Activated T-cell treated with anti-CD3 and anti-CD28 coated beads, Interleukin-2, amount 50 U/mL, for 72 hours (primary cell): ENCODE measurements at regions not wholly inside any gene's neighbourhood (a gene's known extent, or its start where the extent isn't known, plus 50 kb on each side); places are given as distances from the start of the nearest gene placed in this dataset.

ENCODE experiments used
- ATAC-seq, 2 donors: fragments of 150-1000 bp; cut with Tn5 transposase; replicated peaks in 1 of 2; 2 replicates each; pipeline ENCODE4 v1.10.0; 2021; ENCODE audit warnings: moderate library complexity in 2 of 2, mild to moderate bottlenecking in 1 of 2
- DNase-seq, 2 donors: peaks; one replicate each; pipeline ENCODE4 v3.0.0; 2021 to 2022; ENCODE audit warnings: mixed read lengths in 1 of 2
- H3K27ac Mint-ChIP-seq: one replicate; pipeline ENCODE4 v1.8.0; 2022; ENCODE audit warnings: mild to moderate bottlenecking, moderate library complexity, mixed read lengths
- H3K27me3 Mint-ChIP-seq: one replicate; pipeline ENCODE4 v1.8.0; 2022; ENCODE audit warnings: low read depth, mixed read lengths
- H3K36me3 Mint-ChIP-seq, 2 donors: one replicate each; pipeline ENCODE4 v1.8.0; 2022; ENCODE audit warnings: mixed read lengths in 2 of 2, mild to moderate bottlenecking in 1 of 2; ENCODE audit not compliant: insufficient read depth in 2 of 2
- H3K4me1 Mint-ChIP-seq: one replicate; pipeline ENCODE4 v1.8.0; 2022; ENCODE audit warnings: low read depth, mixed read lengths
- H3K4me3 Mint-ChIP-seq, 2 donors: one replicate each; pipeline ENCODE4 v1.8.0; 2022; ENCODE audit warnings: mild to moderate bottlenecking in 2 of 2, mixed read lengths in 2 of 2, moderate library complexity in 2 of 2
- H3K9me3 Mint-ChIP-seq, 2 donors: one replicate each; pipeline ENCODE4 v1.8.0; 2022; ENCODE audit warnings: mixed read lengths in 2 of 2

- H3K27me3 Mint-ChIP-seq: peaks cover 6% of the 10 kb centered on the region
- H3K4me3 Mint-ChIP-seq: no peak overlapping the region
- H3K9me3 Mint-ChIP-seq: no peaks in the 10 kb centered on the region
- no peaks in the 10 kb centered on the region for H3K36me3 Mint-ChIP-seq
- H3K27ac Mint-ChIP-seq: no peak overlapping the region
- H3K4me1 Mint-ChIP-seq: peaks cover 6% of the 10 kb centered on the region
- DNase-seq (no peak), ATAC-seq (no peak)
Measured at GRCh38 chr11:8330404-8330803, 66.7 kb upstream of the LMO1 start.

DNA sequence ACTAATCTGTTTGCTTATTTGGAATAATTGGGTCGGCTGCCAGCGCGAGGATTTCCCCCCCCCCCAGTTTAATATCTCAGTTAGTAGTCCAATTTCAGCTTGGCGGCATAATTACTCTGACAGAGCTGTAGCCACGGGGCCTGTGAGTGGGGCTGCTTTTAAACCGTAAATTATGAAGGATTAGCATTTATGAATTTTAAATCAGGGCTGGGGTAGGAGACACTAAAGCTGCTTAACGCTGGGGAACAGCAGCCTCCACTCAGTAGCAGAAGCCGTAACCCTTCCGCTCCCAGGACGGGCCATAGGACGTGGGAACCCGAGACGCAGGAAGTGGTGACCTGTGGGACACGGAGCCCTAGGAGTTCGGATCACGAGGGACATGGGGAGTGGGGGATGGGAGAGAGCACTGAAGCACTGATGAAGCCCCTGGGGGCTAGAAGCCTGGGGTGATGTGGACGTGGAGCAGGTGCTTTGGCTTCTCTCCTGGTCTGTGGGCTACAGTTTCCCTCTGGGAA lies 66.2 kb upstream of the LMO1 start:
- Mint-ChIP-seq H3K4me1 (peaks cover 6% of the 10 kb centered on the region), H3K27ac (no peak overlapping the region), H3K27me3 (peaks cover 6% of the 10 kb centered on the region), H3K9me3 (no peaks in the 10 kb centered on the region), H3K4me3 (no peak overlapping the region), H3K36me3 (no peaks in the 10 kb centered on the region)
- DNase-seq: no peak
- ATAC-seq: no peak

GRCh38 chr11:8329336-8329735 lies 65.7 kb upstream of the LMO1 start:
- no peak for ATAC-seq
- no peak for DNase-seq
- Mint-ChIP-seq H3K27me3 (peaks cover 6% of the 10 kb centered on the region), H3K36me3 (no peaks in the 10 kb centered on the region), H3K9me3 (no peaks in the 10 kb centered on the region), H3K4me1 (peaks cover 6% of the 10 kb centered on the region), H3K27ac (no peak overlapping the region), H3K4me3 (no peak overlapping the region)

DNA sequence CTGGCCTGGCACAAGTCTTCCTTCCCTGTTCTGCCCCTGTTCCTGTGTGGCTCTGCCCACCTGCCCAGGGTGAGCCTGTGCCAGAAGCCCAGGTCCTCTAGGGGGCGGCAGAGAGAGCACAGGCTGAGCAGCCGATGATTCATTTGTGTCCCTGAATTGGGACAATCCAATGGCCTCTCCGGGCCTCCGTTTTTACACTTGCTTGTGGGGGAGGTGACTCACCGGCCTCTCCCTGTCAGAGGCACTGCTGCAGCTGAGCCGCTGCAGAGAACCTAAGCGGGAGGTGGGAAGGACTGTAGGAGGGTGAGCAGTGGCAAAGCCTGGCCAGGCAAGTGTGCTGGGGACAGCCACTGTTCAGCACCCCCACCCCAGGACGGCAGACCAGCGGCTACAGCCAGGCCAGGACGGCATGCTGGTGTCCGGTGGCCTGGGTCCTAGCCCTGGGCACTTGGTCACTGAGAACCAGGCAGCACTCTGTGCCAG lies 65.2 kb upstream of the LMO1 start:
- Mint-ChIP-seq H3K36me3 (no peaks in the 10 kb centered on the region), H3K4me3 (no peak overlapping the region), H3K9me3 (no peaks in the 10 kb centered on the region), H3K27me3 (peaks cover 6% of the 10 kb centered on the region), H3K27ac (no peak overlapping the region), H3K4me1 (peaks cover 6% of the 10 kb centered on the region)
- DNase-seq (peak; percentile 86), ATAC-seq (peak; percentile 94 to 95)

DNA sequence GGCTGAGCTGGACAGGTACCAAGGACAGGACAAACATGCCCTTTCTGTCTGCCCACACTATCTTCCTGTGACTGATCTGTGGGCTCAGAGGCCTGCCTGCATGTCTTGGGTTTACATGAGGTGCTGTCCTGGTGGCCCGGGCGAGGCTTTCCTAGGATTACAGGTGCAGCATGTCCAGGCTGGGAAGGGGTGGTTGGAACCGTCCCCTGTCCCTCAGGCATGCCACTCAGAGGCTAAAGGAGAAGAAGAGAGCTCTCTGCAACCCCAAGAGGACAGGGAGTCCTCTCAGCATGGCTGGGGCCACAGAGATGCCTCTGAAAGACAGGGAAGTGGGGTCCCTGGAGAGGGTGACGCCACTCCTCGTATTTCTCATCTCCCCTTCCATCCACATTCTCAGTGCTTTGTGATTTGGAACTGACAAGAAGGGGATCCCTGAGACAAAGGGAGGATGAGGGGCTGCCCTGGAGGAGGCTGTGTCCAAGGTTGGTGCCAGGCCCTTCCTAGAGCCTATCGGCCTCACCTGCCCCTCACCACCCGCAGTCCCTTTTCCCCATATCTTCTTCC lies 64.6 kb upstream of the LMO1 start:
- Mint-ChIP-seq H3K36me3 (no peaks in the 10 kb centered on the region), H3K4me3 (no peak overlapping the region), H3K27ac (no peak overlapping the region), H3K4me1 (peaks cover 6% of the 10 kb centered on the region), H3K27me3 (peaks cover 6% of the 10 kb centered on the region), H3K9me3 (no peaks in the 10 kb centered on the region)
- peak; percentile 12 to 14 for ATAC-seq
- no peak for DNase-seq

DNA sequence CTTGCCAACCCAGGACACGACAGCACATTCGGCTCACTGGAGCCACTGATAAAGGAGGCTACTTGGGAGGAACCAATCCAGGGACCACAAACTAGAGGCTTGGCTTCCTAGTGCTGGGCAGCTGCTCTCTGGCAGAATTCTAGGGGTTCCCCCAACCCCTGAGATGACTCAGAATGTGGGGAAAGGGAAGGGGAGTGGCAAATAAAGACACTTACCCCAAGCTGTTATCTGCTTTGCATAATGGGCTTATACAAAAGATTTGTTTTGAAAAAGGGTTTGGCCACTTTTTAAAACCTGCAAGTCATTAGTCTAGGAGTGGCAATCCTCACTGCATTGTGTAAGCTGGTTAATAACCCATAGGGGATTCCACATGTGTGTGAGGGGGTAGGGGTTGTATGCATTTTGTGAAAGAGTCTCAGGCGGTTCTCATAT lies 64.1 kb upstream of the LMO1 start:
- DNase-seq: no peak
- ATAC-seq: no peak
- no peak overlapping the region for H3K27ac Mint-ChIP-seq

DNA sequence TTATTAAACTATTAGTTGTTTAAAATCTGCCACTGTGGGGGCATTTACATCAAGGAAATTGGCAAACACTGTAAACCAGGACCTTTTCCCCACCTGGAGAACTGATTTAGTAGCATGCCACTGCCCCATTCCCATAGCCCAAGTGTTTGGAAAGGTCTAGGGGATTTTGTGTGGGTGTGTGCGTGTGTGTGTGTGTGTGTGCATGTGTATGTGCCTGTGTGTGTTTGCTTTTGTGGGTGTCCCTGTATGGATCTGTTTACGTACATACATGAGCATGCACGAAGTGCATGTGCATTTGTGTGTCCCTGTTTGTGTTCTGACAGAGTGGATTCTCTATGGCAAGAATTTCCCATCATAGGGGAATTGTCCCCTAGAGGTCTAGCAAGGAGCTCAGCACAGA lies 62.7 kb upstream of the LMO1 start:
- Mint-ChIP-seq H3K4me1 (peaks cover 6% of the 10 kb centered on the region), H3K36me3 (no peaks in the 10 kb centered on the region), H3K4me3 (no peak overlapping the region), H3K9me3 (no peaks in the 10 kb centered on the region), H3K27ac (no peak overlapping the region), H3K27me3 (peaks cover 6% of the 10 kb centered on the region)
- ATAC-seq: no peak
- no peak for DNase-seq

More for the DNA sequence above, 64.1 kb upstream of the LMO1 start:
- Mint-ChIP-seq H3K4me3 (no peak overlapping the region), H3K27me3 (peaks cover 6% of the 10 kb centered on the region), H3K36me3 (no peaks in the 10 kb centered on the region), H3K9me3 (no peaks in the 10 kb centered on the region), H3K4me1 (peaks cover 6% of the 10 kb centered on the region)

- ATAC-seq (no peak), DNase-seq (no peak)
- peaks cover 6% of the 10 kb centered on the region for H3K4me1 Mint-ChIP-seq
- H3K4me3 Mint-ChIP-seq: no peak overlapping the region
- no peak overlapping the region for H3K27ac Mint-ChIP-seq
- no peaks in the 10 kb centered on the region for H3K36me3 Mint-ChIP-seq
- peaks cover under 1% of the 10 kb centered on the region for H3K27me3 Mint-ChIP-seq
- H3K9me3 Mint-ChIP-seq: no peaks in the 10 kb centered on the region
Measured at GRCh38 chr11:8325591-8326304, 62.1 kb upstream of the LMO1 start.

GRCh38 chr11:8323161-8323935 lies 59.7 kb upstream of the LMO1 start:
- peaks cover 19% of the 10 kb centered on the region for H3K27me3 Mint-ChIP-seq

GRCh38 chr11:8321876-8322275 lies 58.2 kb upstream of the LMO1 start:
- ATAC-seq (no peak), DNase-seq (no peak)
- H3K36me3 Mint-ChIP-seq: no peaks in the 10 kb centered on the region
- H3K27ac Mint-ChIP-seq: no peak overlapping the region
- H3K4me3 Mint-ChIP-seq: no peak overlapping the region
- no peaks in the 10 kb centered on the region for H3K9me3 Mint-ChIP-seq
- H3K27me3 Mint-ChIP-seq: peaks cover 19% of the 10 kb centered on the region
- no peaks in the 10 kb centered on the region for H3K4me1 Mint-ChIP-seq

More at GRCh38 chr11:8323161-8323935, 59.7 kb upstream of the LMO1 start:
- Mint-ChIP-seq H3K27ac (no peak overlapping the region), H3K4me3 (no peak overlapping the region), H3K36me3 (no peaks in the 10 kb centered on the region), H3K9me3 (no peaks in the 10 kb centered on the region), H3K4me1 (no peaks in the 10 kb centered on the region)
- DNase-seq (no peak), ATAC-seq (no peak)

- no peak for ATAC-seq
- Mint-ChIP-seq H3K9me3 (no peaks in the 10 kb centered on the region), H3K27ac (no peak overlapping the region), H3K27me3 (peaks cover 24% of the 10 kb centered on the region), H3K4me3 (no peak overlapping the region), H3K4me1 (no peaks in the 10 kb centered on the region), H3K36me3 (no peaks in the 10 kb centered on the region)
- DNase-seq: no peak
Measured at GRCh38 chr11:8320076-8320475, 56.4 kb upstream of the LMO1 start.

GRCh38 chr11:8318536-8318935 lies 54.9 kb upstream of the LMO1 start:
- no peak overlapping the region for H3K4me3 Mint-ChIP-seq
- no peaks in the 10 kb centered on the region for H3K9me3 Mint-ChIP-seq
- H3K27ac Mint-ChIP-seq: no peak overlapping the region
- no peaks in the 10 kb centered on the region for H3K4me1 Mint-ChIP-seq
- ATAC-seq (peak in 1 of 2 donors; percentile 39), DNase-seq (peak; percentile 6 to 33)
- no peaks in the 10 kb centered on the region for H3K36me3 Mint-ChIP-seq
- peaks cover 24% of the 10 kb centered on the region for H3K27me3 Mint-ChIP-seq

DNA sequence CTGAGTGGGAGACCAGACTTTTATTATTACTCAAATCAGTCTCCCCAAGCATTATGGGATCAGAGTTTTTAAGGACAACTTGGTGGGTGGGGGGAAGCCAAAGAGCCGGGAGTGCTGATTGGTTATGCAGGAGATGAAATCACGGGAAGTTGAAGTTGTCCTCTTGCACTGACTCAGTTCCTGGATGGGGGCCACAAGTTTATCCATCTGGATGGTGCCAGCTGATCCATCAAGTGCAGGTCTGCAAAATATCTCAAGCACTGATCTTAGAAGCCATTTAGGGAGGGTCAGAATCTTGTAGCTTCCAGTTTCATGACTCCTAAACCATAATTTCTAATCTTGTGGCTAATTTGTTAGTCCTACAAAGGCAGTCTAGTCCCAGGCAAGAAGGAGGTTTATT lies 53.5 kb upstream of the LMO1 start:
- Mint-ChIP-seq H3K27me3 (peaks cover 24% of the 10 kb centered on the region), H3K36me3 (no peaks in the 10 kb centered on the region)

More for the DNA sequence above, 53.5 kb upstream of the LMO1 start:
- no peaks in the 10 kb centered on the region for H3K4me1 Mint-ChIP-seq
- H3K4me3 Mint-ChIP-seq: no peak overlapping the region
- DNase-seq (no peak), ATAC-seq (no peak)
- H3K9me3 Mint-ChIP-seq: no peaks in the 10 kb centered on the region
- no peak overlapping the region for H3K27ac Mint-ChIP-seq
